Sigmoid colon (tissue), 6 donors: ENCODE measurements at regions not wholly inside any gene's neighbourhood (a gene's known extent, or its start where the extent isn't known, plus 50 kb on each side); places are given as distances from the start of the nearest gene placed in this dataset.
A peak's percentile ranks its signal among the peaks of the same experiment; 100 is the strongest.

Experiments used
- DNase-seq: peaks from one replicate; pipeline ENCODE4 v3.0.0-alpha.2; 2019
- H3K27ac ChIP-seq, 4 donors: fragments of 200-600 bp; sonication (generic); one replicate each; pipeline ENCODE4 v1.5.1; 2016 to 2019; ENCODE audit warnings: mild to moderate bottlenecking in 1 of 4
- H3K27me3 ChIP-seq, 3 donors: fragments of 200-600 bp; sonication (generic); one replicate each; pipeline ENCODE4 v1.5.1; 2019; ENCODE audit warnings: mild to moderate bottlenecking in 1 of 3
- H3K36me3 ChIP-seq, 4 donors: fragments of 200-600 bp; sonication (generic); one replicate each; pipeline ENCODE4 v1.5.1; 2016 to 2019
- H3K4me1 ChIP-seq, 4 donors: fragments of 200-600 bp; sonication (generic); one replicate each; pipeline ENCODE4 v1.5.1; 2017 to 2019
- H3K4me3 ChIP-seq, 4 donors: fragments of 200-600 bp; sonication (generic); one replicate each; pipeline ENCODE4 v1.5.1; 2017 to 2019; ENCODE audit warnings: mild to moderate bottlenecking in 2 of 4, moderate library complexity in 1 of 4
- H3K9me3 ChIP-seq, 4 donors: fragments of 200-600 bp in 3 of 4; sonication (generic) in 3 of 4; one replicate each; pipeline versions ENCODE4 v1.5.1 to v1.6.1; 2013 to 2019
- EP300 ChIP-seq, 4 donors: sonication (generic); formaldehyde crosslinking; IDR thresholded peaks; one replicate each; pipeline ENCODE4 v1.6.1; 2017; ENCODE audit warnings: antibody characterized with exemption in 4 of 4
- POLR2A ChIP-seq, 2 donors: fragments of 450-650 bp; IDR thresholded peaks; one replicate each; pipeline ENCODE4 v1.6.1; 2016; ENCODE audit warnings: antibody characterized with exemption in 2 of 2, mild to moderate bottlenecking in 2 of 2, moderate library complexity in 2 of 2
- POLR2AphosphoS5 ChIP-seq, 4 donors: sonication (generic); formaldehyde crosslinking; IDR thresholded peaks; one replicate each; pipeline ENCODE4 v1.6.1; 2017; ENCODE audit warnings: antibody characterized with exemption in 4 of 4
- WGBS, 2 donors: extraction: QIAGEN DNeasy Blood & Tissue Kit; methylation state at CpG; one replicate each; pipeline ENCODE4 v1.1.7; 2013; 5-methylcytosine and 5-hydroxymethylcytosine counted together
- intact Hi-C: fragments of 100-400 bp; cut with DNase I; formaldehyde crosslinking; loops from one replicate; pipeline ENCODE4 v1.15.1; 2023
- TF ChIP-seq, protein P1 (sequence below), 4 experiments: fragments of 450-650 bp in 3 of 4; fragments of 200-600 bp in 1 of 4; IDR thresholded peaks; one replicate each; pipeline ENCODE4 v1.5.1; 2016 to 2019; ENCODE audit warnings: antibody characterized with exemption in 4 of 4, mild to moderate bottlenecking in 3 of 4, moderate library complexity in 2 of 4
- donor health status: healthy with polysubstance abuse.
- donor health status: healthy.

DNA sequence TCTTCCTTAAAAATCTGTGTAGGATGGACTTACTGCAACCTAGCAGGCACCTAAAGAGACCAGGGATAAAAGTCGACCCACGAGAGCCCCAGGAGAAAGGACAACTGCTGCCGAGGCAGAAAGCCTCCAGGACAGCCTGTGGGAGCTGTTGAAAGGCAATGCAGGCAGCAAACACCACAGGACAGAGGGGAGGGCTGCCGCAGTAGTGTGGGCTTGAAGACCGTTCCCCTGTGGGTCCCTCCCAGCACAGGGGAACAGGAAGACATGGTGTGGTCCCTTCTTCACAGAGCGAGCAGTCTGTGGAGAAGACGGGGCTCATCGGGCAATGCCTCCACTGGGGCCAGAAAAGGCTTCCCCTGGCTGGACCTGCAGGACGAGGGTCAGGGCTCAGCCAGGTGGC, 58.5 kb upstream of the GATA2 start:
- peaks cover 0 to 8% (median 1%) of the 10 kb centered on the region in 4 donors for H3K4me1 ChIP-seq
- H3K9me3 ChIP-seq, result no peaks in the 10 kb centered on the region
- DNase-seq, result no peak
- no peak overlapping the region for H3K27ac ChIP-seq
- intact Hi-C loops, result no loop called here
- peaks cover 13 to 23% (median 21%) of the 10 kb centered on the region in 3 donors for H3K27me3 ChIP-seq
- TF ChIP-seq POLR2AphosphoS5 (IDR thresholded peaks at IDR 0.05) (no peak), POLR2A (IDR thresholded peaks at IDR 0.05) (no peak), EP300 (IDR thresholded peaks at IDR 0.05) (no peak)
- TF ChIP-seq, protein P1, sequence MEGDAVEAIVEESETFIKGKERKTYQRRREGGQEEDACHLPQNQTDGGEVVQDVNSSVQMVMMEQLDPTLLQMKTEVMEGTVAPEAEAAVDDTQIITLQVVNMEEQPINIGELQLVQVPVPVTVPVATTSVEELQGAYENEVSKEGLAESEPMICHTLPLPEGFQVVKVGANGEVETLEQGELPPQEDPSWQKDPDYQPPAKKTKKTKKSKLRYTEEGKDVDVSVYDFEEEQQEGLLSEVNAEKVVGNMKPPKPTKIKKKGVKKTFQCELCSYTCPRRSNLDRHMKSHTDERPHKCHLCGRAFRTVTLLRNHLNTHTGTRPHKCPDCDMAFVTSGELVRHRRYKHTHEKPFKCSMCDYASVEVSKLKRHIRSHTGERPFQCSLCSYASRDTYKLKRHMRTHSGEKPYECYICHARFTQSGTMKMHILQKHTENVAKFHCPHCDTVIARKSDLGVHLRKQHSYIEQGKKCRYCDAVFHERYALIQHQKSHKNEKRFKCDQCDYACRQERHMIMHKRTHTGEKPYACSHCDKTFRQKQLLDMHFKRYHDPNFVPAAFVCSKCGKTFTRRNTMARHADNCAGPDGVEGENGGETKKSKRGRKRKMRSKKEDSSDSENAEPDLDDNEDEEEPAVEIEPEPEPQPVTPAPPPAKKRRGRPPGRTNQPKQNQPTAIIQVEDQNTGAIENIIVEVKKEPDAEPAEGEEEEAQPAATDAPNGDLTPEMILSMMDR (IDR thresholded peaks at IDR 0.05), result no peak
- WGBS, 2 donors, result 51 to 67% methylated on average over 9 of the region's 9 CpGs
- H3K36me3 ChIP-seq, result no peaks in the 10 kb centered on the region
- H3K4me3 ChIP-seq, result no peak overlapping the region

DNA sequence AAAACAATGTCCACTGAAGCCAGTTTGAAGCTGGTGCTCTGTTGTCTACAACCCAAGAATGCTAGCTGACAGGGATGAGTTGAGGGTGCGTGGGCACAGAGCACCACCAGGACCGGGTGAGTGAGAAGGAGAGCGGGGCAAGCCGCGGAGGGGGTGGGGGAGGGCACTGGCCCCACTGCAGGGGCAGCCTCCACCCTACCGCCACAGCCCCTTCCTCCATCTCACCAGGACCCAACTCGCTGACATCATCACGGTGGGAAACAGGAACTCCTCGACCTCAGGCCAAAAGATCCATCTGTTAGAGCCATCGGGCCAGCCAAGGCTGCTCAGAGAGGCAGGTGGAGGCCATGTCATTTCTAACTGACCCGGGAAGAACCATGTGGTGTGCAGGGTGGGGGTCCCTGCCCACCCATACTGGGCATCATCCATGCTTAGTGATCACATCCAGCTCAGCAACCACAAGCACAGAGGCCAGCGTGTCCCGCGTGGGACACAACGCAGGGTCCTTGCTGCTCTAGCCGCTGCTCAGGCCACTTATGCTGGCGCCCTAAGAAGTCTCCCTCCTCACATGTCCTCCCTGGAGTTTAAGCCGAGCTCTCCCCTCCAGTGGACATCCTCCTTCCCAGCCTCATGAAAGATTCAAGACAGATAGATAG, 57.6 kb upstream of the GATA2 start:
- no peak for TF ChIP-seq POLR2AphosphoS5 (IDR thresholded peaks at IDR 0.05)
- TF ChIP-seq EP300 (IDR thresholded peaks at IDR 0.05), result no peak
- no peak for TF ChIP-seq POLR2A (IDR thresholded peaks at IDR 0.05)
- TF ChIP-seq, protein P1 (IDR thresholded peaks at IDR 0.05), result no peak
- intact Hi-C loops, result no loop called here

DNA sequence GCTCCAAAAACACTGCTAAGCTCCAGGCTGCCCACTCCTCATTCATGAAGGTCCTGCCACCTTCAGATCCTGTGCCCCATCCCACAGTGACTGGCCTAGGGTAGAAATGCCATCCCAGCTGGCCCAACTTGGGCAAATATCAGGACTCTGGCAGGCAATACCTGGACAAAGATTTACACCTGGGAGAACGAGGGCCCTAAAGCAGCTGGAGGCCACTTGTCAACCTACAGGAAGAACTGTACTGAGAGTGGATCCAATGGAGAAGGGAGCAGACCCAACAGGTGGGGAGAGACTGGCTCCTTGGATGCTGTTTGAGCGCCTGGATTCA, 57.1 kb upstream of the GATA2 start:
- no peak for DNase-seq
- Histone ChIP-seq H3K4me1 (peaks cover 0 to 1% (median 0%) of the 10 kb centered on the region in 4 donors), H3K36me3 (no peaks in the 10 kb centered on the region), H3K27me3 (peaks cover 0 to 10% (median 8%) of the 10 kb centered on the region in 3 donors), H3K9me3 (no peaks in the 10 kb centered on the region), H3K27ac (no peak overlapping the region), H3K4me3 (no peak overlapping the region)
- WGBS, 2 donors, result 72 to 85% methylated on average over 2 of the region's 2 CpGs
- TF ChIP-seq POLR2AphosphoS5 (IDR thresholded peaks at IDR 0.05), result no peak
- TF ChIP-seq POLR2A (IDR thresholded peaks at IDR 0.05), result no peak
- TF ChIP-seq, protein P1 (IDR thresholded peaks at IDR 0.05), result no peak
- no peak for TF ChIP-seq EP300 (IDR thresholded peaks at IDR 0.05)
- intact Hi-C loops, result no loop called here

More for the DNA sequence above, 57.6 kb upstream of the GATA2 start:
- Histone ChIP-seq H3K27me3 (peaks cover 4 to 15% (median 13%) of the 10 kb centered on the region in 3 donors), H3K36me3 (no peaks in the 10 kb centered on the region), H3K4me1 (peaks cover 0 to 7% (median under 1%) of the 10 kb centered on the region in 4 donors), H3K9me3 (no peaks in the 10 kb centered on the region), H3K4me3 (no peak overlapping the region), H3K27ac (no peak overlapping the region)
- no peak for DNase-seq
- WGBS, 2 donors, result 82 to 87% methylated on average over 18 of the region's 18 CpGs

DNA sequence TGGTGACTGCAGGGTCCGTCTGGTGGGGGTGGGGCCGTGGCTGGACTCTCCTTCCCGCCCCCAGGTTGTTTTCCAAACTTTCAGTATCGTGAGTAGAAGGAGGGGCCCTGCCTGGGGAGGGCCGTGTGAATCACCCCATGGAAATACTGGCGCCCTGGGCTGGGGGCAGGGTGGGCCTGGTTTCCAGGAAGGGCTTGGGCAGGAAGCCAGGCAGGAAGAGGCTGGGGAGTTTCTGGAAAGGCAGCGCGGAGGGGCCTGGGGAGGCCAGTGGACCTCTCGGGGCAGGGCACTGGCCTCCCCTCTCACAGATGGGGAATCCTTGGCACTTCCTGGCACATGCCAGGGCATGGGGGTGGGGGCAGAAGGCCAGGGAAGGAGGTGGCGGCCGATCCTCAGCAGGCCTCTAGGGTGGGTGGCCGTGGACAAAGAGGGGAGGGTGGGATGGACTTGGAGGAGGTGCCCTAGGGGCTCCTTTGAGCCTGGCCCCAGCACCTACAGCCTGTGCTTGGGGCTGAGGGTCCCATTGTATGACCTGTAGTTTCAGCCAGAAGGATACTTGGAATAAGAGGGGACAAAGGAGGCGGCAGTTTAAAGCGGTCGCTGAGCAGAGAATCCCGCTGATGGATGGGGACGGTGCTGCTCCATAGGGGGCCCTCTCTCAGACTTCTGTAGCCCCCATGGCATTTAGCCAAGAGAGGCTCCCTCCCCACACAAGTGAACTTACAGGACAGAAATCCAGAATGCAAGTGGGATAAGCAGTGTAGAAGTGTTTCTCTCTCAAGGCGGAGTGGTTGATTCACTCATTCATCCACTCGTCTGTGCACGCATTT, 56.5 kb upstream of the GATA2 start:
- intact Hi-C loops, result no loop called here
- Histone ChIP-seq H3K4me3 (no peak overlapping the region), H3K27ac (peak overlapping the region in 1 of 4 donors; percentile 51), H3K4me1 (no peaks in the 10 kb centered on the region), H3K27me3 (peaks cover 0 to 5% (median 2%) of the 10 kb centered on the region in 3 donors), H3K36me3 (no peaks in the 10 kb centered on the region), H3K9me3 (no peaks in the 10 kb centered on the region)
- 60 to 65% methylated on average over 20 of the region's 20 CpGs for WGBS, 2 donors
- TF ChIP-seq EP300 (IDR thresholded peaks at IDR 0.05), result peak in 1 of 4 donors; percentile 27
- TF ChIP-seq POLR2AphosphoS5 (IDR thresholded peaks at IDR 0.05), result peak in 3 of 4 donors; percentile 14 to 60 (median 57)
- no peak for TF ChIP-seq POLR2A (IDR thresholded peaks at IDR 0.05)
- TF ChIP-seq, protein P1 (IDR thresholded peaks at IDR 0.05), result no peak
- DNase-seq, result no peak
